ENCODE measurements at regions not wholly inside any gene's neighbourhood (a gene's known extent, or its start where the extent isn't known, plus 50 kb on each side); places are given as distances from the start of the nearest gene placed in this dataset.

- TF ChIP-seq CTCF (IDR thresholded peaks at IDR 0.05; ENCODE audit: insufficient read depth, low read length, severe bottlenecking) = no peak
- FAIRE-seq (no peak), DNase-seq (ENCODE audit: low read depth) (no peak)
- no peaks in the 10 kb centered on the region for H3K36me3 ChIP-seq (ENCODE audit: control insufficient read depth, insufficient read depth, low read length)
- no peak overlapping the region for H3K4me3 ChIP-seq (ENCODE audit: low read depth, low read length)
- H3K27me3 ChIP-seq (ENCODE audit: control insufficient read depth, insufficient read depth, low read length) = no peaks in the 10 kb centered on the region
Observed at GRCh38 chr5:75948438-75948837, 134.7 kb upstream of the SV2C start.

GRCh38 chr5:75940418-75940817 is 142.8 kb upstream of the SV2C start:
- Histone ChIP-seq H3K27me3 (ENCODE audit: control insufficient read depth, insufficient read depth, low read length) (no peaks in the 10 kb centered on the region), H3K36me3 (ENCODE audit: control insufficient read depth, insufficient read depth, low read length) (no peaks in the 10 kb centered on the region), H3K4me3 (ENCODE audit: low read depth, low read length) (no peak overlapping the region)
- no peak for TF ChIP-seq CTCF (IDR thresholded peaks at IDR 0.05; ENCODE audit: insufficient read depth, low read length, severe bottlenecking)
- DNase-seq (ENCODE audit: low read depth) (no peak), FAIRE-seq (no peak)

- no peak for TF ChIP-seq CTCF (IDR thresholded peaks at IDR 0.05; ENCODE audit: insufficient read depth, low read length, severe bottlenecking)
- FAIRE-seq (no peak), DNase-seq (ENCODE audit: low read depth) (no peak)
- no peak overlapping the region for H3K4me3 ChIP-seq (ENCODE audit: low read depth, low read length)
- H3K36me3 ChIP-seq (ENCODE audit: control insufficient read depth, insufficient read depth, low read length) = no peaks in the 10 kb centered on the region
- H3K27me3 ChIP-seq (ENCODE audit: control insufficient read depth, insufficient read depth, low read length) = no peaks in the 10 kb centered on the region
Observed at GRCh38 chr5:75935572-75935971, 147.6 kb upstream of the SV2C start.

- Histone ChIP-seq H3K27me3 (ENCODE audit: control insufficient read depth, insufficient read depth, low read length) (no peaks in the 10 kb centered on the region), H3K4me3 (ENCODE audit: low read depth, low read length) (no peak overlapping the region), H3K36me3 (ENCODE audit: control insufficient read depth, insufficient read depth, low read length) (no peaks in the 10 kb centered on the region)
- DNase-seq (ENCODE audit: low read depth) (no peak), FAIRE-seq (peak; percentile 75)
- no peak for TF ChIP-seq CTCF (IDR thresholded peaks at IDR 0.05; ENCODE audit: insufficient read depth, low read length, severe bottlenecking)
Observed at GRCh38 chr5:75933489-75933888, 149.7 kb upstream of the SV2C start.

GRCh38 chr5:75931175-75931574 is 152.0 kb upstream of the SV2C start:
- TF ChIP-seq CTCF (IDR thresholded peaks at IDR 0.05; ENCODE audit: insufficient read depth, low read length, severe bottlenecking) = no peak
- DNase-seq (ENCODE audit: low read depth) (no peak), FAIRE-seq (no peak)

GRCh38 chr5:75928992-75929391 is 154.2 kb upstream of the SV2C start:
- Histone ChIP-seq H3K27me3 (ENCODE audit: control insufficient read depth, insufficient read depth, low read length) (no peaks in the 10 kb centered on the region), H3K36me3 (ENCODE audit: control insufficient read depth, insufficient read depth, low read length) (no peaks in the 10 kb centered on the region), H3K4me3 (ENCODE audit: low read depth, low read length) (no peak overlapping the region)
- FAIRE-seq (no peak), DNase-seq (ENCODE audit: low read depth) (no peak)
- no peak for TF ChIP-seq CTCF (IDR thresholded peaks at IDR 0.05; ENCODE audit: insufficient read depth, low read length, severe bottlenecking)

More at GRCh38 chr5:75931175-75931574, 152.0 kb upstream of the SV2C start:
- Histone ChIP-seq H3K27me3 (ENCODE audit: control insufficient read depth, insufficient read depth, low read length) (no peaks in the 10 kb centered on the region), H3K36me3 (ENCODE audit: control insufficient read depth, insufficient read depth, low read length) (no peaks in the 10 kb centered on the region), H3K4me3 (ENCODE audit: low read depth, low read length) (no peak overlapping the region)
